ENCODE measurements at regions not wholly inside any gene's neighbourhood (a gene's known extent, or its start where the extent isn't known, plus 50 kb on each side); places are given as distances from the start of the nearest gene placed in this dataset.
"Not testable (repeated sequence)": the region's sequence is repeated elsewhere in the genome, so short reads cannot be mapped to it uniquely, and the experiment has no call there.

DNA sequence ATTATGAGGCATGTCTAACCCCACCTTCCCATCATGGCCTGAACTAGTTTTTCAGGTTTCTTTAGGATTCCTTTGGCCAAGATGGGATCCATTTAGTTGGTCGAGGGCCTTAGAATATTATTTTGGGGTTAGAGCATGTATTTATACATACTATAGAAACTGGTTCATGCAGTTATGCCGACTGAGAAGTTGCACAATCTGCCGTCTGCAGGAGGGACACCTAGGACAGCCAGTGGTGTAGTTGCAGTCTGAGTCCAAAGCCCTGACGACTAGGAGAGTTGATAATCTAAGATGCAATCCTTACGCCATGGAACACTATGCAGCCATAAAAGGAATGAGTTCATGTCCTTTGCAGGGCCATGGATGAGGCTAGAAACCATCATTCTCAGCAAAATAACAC lies 424.0 kb downstream of the SHISA9 start:
- H3K27me3 Mint-ChIP-seq, result no peaks in the 10 kb centered on the region
- H3K36me3 Mint-ChIP-seq (ENCODE audit: low read depth), result no peaks in the 10 kb centered on the region
- H3K4me3 Mint-ChIP-seq, result no peak overlapping the region
- H3K9me3 Mint-ChIP-seq, result peaks cover 5% of the 10 kb centered on the region
- DNase-seq, result no peak
- no peak overlapping the region for H3K27ac Mint-ChIP-seq
- no peaks in the 10 kb centered on the region for H3K4me1 Mint-ChIP-seq (ENCODE audit: low read depth)

DNA sequence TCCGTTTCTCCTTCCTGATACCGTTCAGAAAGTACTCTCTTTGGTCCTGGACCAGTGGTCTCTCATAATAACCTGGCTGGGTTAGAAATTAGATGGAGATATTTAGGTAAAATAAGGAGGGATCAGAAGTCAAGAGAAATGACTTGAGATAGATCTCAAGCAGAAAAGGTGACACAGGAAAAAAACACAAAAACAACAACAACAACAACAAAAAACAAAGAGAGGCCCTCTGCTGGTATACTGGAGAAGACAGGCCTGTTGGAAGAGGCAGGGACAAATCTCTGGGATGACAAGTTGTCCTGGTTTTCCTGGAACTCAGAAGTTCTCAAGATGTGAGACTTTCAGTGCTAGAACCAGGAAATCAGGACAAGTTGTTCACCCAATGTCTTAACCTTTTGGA lies 430.5 kb downstream of the SHISA9 start:
- H3K27ac Mint-ChIP-seq, result no peak overlapping the region
- no peak overlapping the region for H3K4me3 Mint-ChIP-seq
- no peak for DNase-seq
- H3K36me3 Mint-ChIP-seq (ENCODE audit: low read depth), result no peaks in the 10 kb centered on the region
- peaks cover 3% of the 10 kb centered on the region for H3K27me3 Mint-ChIP-seq
- peaks cover 3% of the 10 kb centered on the region for H3K9me3 Mint-ChIP-seq
- no peaks in the 10 kb centered on the region for H3K4me1 Mint-ChIP-seq (ENCODE audit: low read depth)

DNA sequence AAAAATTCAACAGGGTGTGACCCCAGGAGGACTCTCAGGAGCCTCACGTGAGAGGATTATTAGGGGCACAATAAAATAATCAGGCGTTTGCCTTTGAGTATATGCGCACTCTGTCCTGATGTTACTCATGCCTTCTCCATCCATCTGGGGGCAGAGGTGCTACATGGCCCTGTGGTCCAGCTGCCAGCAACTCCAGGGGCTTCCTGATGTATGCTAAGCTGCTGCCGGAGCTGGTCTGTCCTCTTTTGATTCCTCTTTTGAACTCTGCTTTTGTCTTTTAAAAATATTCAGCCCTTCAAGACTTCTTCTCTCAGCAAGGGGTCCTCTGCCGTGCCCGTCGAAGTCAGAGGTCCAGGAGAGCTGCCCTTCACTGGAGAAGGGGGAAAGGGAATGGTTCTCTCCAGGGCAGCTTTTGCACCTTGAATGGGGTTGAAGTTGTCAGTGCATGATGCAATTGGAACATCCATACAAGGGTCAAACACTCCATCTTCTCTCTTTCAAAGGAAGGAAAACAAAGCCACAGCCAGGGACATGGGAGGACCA lies 431.4 kb downstream of the SHISA9 start:
- Mint-ChIP-seq H3K27ac (no peak overlapping the region), H3K4me3 (no peak overlapping the region), H3K4me1 (ENCODE audit: low read depth) (no peaks in the 10 kb centered on the region), H3K9me3 (peaks cover 3% of the 10 kb centered on the region), H3K36me3 (ENCODE audit: low read depth) (no peaks in the 10 kb centered on the region), H3K27me3 (peaks cover 3% of the 10 kb centered on the region)
- DNase-seq, result no peak

DNA sequence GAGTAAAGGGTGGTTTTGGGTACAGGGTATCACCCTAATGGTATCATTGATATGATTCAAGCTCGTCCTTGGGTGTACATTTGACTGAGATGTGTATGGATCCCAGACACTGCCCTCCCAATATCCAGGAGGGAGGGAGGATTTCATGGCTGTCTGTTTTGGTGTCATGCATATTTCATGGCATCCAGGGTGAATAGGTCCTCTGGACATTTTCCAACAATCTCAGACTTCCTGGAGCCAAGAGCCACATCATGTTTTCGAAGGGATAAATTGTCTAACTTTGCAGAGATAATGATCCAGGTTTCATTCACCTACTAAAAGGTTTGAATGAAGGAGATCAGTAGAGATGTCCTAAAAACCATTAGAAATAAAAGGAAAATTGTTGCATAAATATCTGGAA lies 431.9 kb downstream of the SHISA9 start:
- Mint-ChIP-seq H3K27me3 (peaks cover 3% of the 10 kb centered on the region), H3K9me3 (peaks cover 3% of the 10 kb centered on the region), H3K27ac (no peak overlapping the region), H3K4me3 (no peak overlapping the region), H3K36me3 (ENCODE audit: low read depth) (no peaks in the 10 kb centered on the region), H3K4me1 (ENCODE audit: low read depth) (no peaks in the 10 kb centered on the region)
- no peak for DNase-seq

DNA sequence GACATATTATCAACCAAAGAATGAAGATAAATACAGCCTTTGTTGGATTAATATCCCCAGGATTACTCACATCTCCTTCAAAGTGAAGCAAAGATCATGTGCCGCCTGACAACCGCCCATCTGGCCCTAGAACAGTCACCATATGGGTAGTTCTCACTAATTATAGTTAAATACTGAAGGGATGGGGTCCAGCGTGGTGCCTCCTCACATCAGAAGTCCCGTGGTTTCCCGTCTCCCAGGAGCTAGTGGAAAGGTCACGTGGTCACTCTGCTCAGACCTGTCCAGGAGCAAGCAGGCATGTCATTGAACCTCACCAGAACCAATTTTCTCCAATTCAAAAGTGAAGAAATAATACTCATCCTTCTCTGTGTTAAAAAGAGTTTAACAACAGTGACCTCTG lies 434.5 kb downstream of the SHISA9 start:
- Mint-ChIP-seq H3K27ac (no peak overlapping the region), H3K36me3 (ENCODE audit: low read depth) (no peaks in the 10 kb centered on the region), H3K27me3 (peaks cover 3% of the 10 kb centered on the region), H3K4me3 (no peak overlapping the region), H3K9me3 (peaks cover 3% of the 10 kb centered on the region), H3K4me1 (ENCODE audit: low read depth) (no peaks in the 10 kb centered on the region)
- DNase-seq, result no peak

DNA sequence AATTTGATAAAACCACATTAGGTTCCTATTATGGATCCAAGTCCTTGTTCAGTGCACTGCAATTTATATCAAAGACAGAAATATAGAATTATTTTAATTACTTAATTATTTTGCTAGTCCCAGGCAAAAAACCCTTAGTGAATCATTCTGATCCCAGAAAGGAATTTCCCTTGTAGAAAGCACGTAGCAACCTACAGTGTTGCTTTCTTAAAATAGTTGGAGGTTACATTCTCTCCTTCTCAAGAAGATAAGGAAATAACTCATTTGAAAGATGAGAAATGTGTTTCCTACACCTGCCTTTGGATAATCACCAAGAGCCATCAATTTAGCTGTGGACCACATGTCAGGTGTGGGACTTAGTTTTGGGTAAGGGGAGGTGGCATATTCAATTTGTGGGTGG lies 434.9 kb downstream of the SHISA9 start:
- Mint-ChIP-seq H3K36me3 (ENCODE audit: low read depth) (no peaks in the 10 kb centered on the region), H3K4me3 (no peak overlapping the region), H3K4me1 (ENCODE audit: low read depth) (no peaks in the 10 kb centered on the region), H3K27me3 (peaks cover 3% of the 10 kb centered on the region), H3K9me3 (peaks cover 3% of the 10 kb centered on the region), H3K27ac (no peak overlapping the region)
- DNase-seq, result no peak

DNA sequence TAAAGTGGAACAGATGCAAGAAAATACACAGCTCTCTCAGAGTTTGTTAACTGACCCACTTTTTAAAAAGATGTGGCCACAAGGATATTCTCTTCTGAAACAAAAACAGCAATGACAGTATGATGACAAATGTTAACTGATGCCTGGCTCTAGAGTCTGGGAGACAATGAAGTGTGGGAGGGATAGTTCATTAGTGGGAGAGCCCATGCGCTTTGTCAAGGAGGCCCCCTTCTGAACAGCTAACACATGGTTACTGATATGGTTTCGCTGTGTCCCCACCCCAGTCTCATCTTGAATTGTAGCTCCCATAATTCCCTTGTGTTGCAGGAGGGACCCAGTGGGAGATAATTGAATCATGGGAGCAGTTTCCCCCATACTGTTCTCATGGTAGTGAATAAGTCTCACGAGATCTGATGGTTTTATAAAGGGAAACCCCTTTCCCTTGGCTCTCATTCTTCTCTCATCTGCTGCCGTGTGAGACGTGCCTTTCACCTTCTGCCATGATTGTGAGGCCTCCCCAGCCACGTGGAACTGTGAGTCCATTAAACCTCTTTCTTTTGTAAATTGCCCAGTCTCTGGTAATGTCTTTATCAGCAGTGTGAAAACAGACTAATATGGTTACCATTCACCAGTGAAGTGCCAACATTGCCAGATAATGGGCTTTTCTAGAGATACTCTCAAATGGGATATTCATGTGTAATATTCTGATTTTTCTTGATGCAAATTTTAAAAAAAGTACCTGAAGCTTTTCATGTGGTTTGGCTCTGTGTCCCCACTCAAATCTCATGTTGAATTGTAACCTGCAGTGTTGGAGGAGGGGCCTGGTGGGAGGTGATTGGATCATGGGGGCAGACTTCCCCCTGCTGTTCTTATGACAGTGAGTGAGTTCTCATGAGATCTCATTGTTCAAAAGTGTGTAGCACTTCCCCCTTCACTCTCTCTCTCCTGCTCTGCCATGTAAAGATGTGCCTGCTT lies 435.8 kb downstream of the SHISA9 start:
- DNase-seq; H3K4me3 Mint-ChIP-seq; H3K36me3 Mint-ChIP-seq (ENCODE audit: low read depth); H3K27me3 Mint-ChIP-seq; H3K4me1 Mint-ChIP-seq (ENCODE audit: low read depth); H3K27ac Mint-ChIP-seq; H3K9me3 Mint-ChIP-seq: not testable (repeated sequence)

DNA sequence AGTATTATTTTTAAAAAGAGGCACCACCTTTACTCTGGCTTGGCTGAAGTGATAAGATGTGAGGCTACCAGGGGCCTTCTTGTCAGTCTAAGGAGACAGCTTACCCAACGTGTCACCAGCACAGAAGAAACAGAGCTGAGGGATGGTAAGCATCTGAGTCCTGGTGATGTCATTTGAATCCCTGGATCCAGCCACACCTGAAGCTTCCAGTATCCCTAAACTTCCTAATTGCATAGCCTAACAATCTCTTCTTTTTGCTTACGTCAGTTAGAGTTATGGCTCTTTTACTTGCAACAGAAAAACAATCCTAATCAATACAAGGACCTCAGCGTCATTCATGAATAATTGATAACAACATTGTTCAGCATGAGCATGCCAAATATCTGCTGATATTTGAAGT lies 436.6 kb downstream of the SHISA9 start:
- no peak for DNase-seq
- no peak overlapping the region for H3K27ac Mint-ChIP-seq
- no peaks in the 10 kb centered on the region for H3K36me3 Mint-ChIP-seq (ENCODE audit: low read depth)
- H3K27me3 Mint-ChIP-seq, result no peaks in the 10 kb centered on the region
- H3K4me3 Mint-ChIP-seq, result no peak overlapping the region
- no peaks in the 10 kb centered on the region for H3K4me1 Mint-ChIP-seq (ENCODE audit: low read depth)
- H3K9me3 Mint-ChIP-seq, result peaks cover 3% of the 10 kb centered on the region

DNA sequence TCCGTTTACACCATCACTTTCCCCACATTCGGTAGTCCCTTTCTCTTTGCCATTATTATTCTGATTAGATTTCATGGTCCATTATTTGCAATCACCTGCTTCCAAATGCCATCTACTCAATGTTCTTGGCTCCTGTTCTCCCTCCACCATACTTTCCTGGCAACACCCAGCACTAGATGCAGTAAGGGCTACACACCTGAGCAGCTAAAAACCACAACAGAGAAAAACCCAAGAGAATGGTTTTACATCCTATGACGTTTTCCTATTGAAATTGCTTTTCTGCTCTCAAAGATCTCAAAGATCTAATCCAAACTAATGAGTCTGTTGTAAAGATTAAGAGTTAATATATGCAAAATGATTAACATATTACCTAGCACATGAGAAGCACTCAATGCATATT lies 441.3 kb downstream of the SHISA9 start:
- no peak for DNase-seq
- Mint-ChIP-seq H3K36me3 (ENCODE audit: low read depth) (no peaks in the 10 kb centered on the region), H3K9me3 (no peaks in the 10 kb centered on the region), H3K27me3 (no peaks in the 10 kb centered on the region), H3K27ac (no peak overlapping the region), H3K4me3 (no peak overlapping the region), H3K4me1 (ENCODE audit: low read depth) (no peaks in the 10 kb centered on the region)

DNA sequence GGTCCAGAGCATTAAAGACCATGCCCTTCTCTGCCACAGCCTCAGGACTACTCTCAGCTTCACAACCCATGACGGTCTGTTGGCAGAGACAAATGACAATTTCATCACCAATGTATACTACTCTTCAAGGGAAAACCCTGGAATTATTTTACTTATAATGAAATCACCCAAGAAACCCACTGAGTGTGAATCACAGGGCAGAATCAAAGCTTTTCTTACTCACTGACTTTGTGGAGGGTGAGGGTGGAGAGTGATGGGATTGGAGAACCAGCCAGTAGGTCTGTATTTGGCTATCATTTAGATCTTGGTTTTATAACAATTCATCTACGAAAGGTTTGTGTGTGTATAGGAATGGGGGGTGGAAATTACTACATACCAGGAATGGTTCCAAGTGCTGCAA lies 442.6 kb downstream of the SHISA9 start:
- no peak for DNase-seq
- H3K9me3 Mint-ChIP-seq, result no peaks in the 10 kb centered on the region
- no peak overlapping the region for H3K4me3 Mint-ChIP-seq
- no peaks in the 10 kb centered on the region for H3K27me3 Mint-ChIP-seq
- H3K4me1 Mint-ChIP-seq (ENCODE audit: low read depth), result no peaks in the 10 kb centered on the region
- no peaks in the 10 kb centered on the region for H3K36me3 Mint-ChIP-seq (ENCODE audit: low read depth)
- H3K27ac Mint-ChIP-seq, result no peak overlapping the region

DNA sequence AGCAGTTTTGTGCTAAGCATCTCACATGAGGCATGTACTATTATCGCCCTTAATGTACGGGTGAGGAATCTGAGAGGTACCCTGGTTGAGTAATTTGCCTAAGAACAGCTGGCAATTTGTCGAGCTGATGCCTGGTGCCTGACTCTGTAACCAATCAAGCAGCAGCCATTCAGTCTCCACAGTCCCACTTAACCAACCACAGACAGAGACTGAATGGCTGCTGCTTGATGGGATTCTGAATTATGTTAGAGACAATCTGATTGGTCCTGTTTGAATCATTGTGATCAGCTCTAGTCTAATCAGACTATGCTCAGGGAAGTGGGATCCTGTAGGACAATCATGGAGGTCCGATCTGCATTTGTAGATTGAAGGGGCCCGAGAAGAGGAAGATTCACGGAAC lies 447.0 kb downstream of the SHISA9 start:
- Mint-ChIP-seq H3K27ac (no peak overlapping the region), H3K4me3 (no peak overlapping the region)

DNA sequence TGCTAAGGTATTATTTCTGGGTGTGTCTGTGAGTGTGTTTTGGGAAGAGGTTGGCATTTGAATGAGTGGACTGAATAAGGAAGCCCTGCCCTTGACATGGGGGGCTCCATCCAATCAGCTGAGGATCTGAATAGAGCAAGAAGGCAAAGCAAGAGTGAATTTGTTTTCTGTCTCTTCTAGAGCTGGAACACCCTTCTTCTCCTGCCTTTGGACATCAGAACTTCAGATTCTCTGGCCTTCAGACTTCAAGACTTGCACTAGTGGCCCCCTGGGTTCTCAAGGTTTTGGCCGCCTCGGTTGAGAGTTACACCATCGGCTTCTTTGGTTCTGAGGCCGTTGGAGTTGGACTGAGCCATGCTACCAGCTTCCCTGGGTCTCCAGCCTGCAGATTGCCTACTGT lies 448.6 kb downstream of the SHISA9 start:
- Mint-ChIP-seq H3K4me3 (no peak overlapping the region), H3K4me1 (ENCODE audit: low read depth) (no peaks in the 10 kb centered on the region), H3K27ac (no peak overlapping the region), H3K9me3 (no peaks in the 10 kb centered on the region), H3K27me3 (no peaks in the 10 kb centered on the region), H3K36me3 (ENCODE audit: low read depth) (no peaks in the 10 kb centered on the region)
- DNase-seq, result no peak

More for the DNA sequence above, 447.0 kb downstream of the SHISA9 start:
- no peaks in the 10 kb centered on the region for H3K36me3 Mint-ChIP-seq (ENCODE audit: low read depth)
- no peaks in the 10 kb centered on the region for H3K27me3 Mint-ChIP-seq
- H3K9me3 Mint-ChIP-seq, result no peaks in the 10 kb centered on the region
- H3K4me1 Mint-ChIP-seq (ENCODE audit: low read depth), result no peaks in the 10 kb centered on the region
- DNase-seq, result no peak

DNA sequence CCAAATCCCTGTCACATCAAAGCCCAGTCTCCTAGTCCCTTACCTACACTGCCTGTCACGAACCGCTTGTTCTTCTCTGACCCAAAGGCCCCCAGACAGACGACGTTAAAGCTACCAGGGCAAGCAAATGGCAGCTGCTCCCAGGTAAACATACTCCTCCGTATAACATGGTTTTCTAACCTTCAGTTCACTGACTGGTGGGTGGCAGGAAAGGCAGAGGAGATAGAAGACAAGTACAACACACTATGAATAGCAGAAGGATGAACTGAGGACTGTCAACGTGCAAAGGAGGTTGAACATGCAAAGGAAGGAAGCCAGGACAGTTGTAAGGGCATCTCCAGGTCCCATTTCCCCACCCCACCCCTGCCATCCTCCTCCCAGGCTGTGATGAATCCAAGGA lies 449.8 kb downstream of the SHISA9 start:
- H3K36me3 Mint-ChIP-seq (ENCODE audit: low read depth), result no peaks in the 10 kb centered on the region
- H3K27ac Mint-ChIP-seq, result no peak overlapping the region
- no peak overlapping the region for H3K4me3 Mint-ChIP-seq
- no peaks in the 10 kb centered on the region for H3K27me3 Mint-ChIP-seq
- DNase-seq, result no peak
- no peaks in the 10 kb centered on the region for H3K9me3 Mint-ChIP-seq
- no peaks in the 10 kb centered on the region for H3K4me1 Mint-ChIP-seq (ENCODE audit: low read depth)

DNA sequence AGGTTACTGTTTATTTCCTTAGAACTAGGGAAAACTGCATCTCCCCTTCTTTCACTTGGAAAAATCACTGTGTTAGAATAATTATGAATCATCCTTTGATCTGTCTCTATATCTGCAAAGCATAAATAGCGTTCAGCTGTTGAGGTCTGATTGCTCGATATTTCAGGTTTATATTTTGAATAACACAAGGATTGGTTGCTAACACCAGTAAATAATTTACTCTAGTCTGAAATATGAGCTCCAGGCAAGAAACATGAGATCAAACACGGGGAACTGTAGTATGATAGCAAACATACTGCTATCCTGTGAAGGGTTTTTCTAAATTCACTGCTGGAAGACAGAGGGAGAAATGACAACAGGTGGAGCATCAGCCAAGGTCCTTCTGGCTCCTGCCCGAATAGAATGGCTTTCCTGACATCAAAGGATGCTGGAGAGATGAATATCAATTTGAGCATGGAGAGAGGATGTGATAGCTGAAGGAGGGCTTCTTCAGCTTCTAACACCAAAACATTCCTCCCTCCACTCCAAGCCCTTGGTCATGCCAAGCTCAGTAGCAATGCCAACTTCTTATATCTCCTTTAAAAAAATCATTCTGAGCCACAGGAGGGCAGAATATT lies 450.3 kb downstream of the SHISA9 start:
- Mint-ChIP-seq H3K27me3 (no peaks in the 10 kb centered on the region), H3K27ac (no peak overlapping the region), H3K9me3 (no peaks in the 10 kb centered on the region), H3K36me3 (ENCODE audit: low read depth) (no peaks in the 10 kb centered on the region), H3K4me1 (ENCODE audit: low read depth) (no peaks in the 10 kb centered on the region), H3K4me3 (no peak overlapping the region)
- DNase-seq, result no peak

DNA sequence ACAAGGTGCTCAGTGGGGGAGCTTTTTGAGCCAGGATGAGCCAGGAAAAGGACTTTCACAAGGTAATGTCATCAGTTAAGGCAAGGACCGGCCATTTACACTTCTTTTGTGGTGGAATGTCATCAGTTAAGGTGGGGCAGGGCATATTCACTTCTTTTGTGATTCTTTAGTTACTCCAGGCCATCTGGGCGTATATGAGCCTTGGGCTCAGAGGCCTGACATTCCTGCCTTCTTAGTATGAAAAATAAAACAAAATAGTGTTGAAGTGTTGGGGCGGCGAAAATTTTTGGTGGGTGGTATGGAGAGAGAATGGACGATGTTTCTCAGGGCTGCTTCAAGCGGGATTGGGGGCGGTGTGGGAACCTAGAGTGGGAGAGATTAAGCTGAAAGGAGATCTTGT lies 451.4 kb downstream of the SHISA9 start:
- not testable (repeated sequence) for H3K27me3 Mint-ChIP-seq; H3K9me3 Mint-ChIP-seq; H3K36me3 Mint-ChIP-seq (ENCODE audit: low read depth); H3K4me3 Mint-ChIP-seq; H3K27ac Mint-ChIP-seq; DNase-seq; H3K4me1 Mint-ChIP-seq (ENCODE audit: low read depth)

Data from activated T-cell treated with anti-CD3 and anti-CD28 coated beads, Interleukin-2, amount 50 U/mL, for 24 hours (primary cell).